GM12891 (cell line): ENCODE measurements at regions not wholly inside any gene's neighbourhood (a gene's known extent, or its start where the extent isn't known, plus 50 kb on each side); places are given as distances from the start of the nearest gene placed in this dataset.

Experiments used
- POLR2A ChIP-seq: IDR thresholded peaks from 2 replicates; pipeline ENCODE4 v1.6.1; 2011; ENCODE audit warnings: low read depth, low read length, control low read depth
- POLR2AphosphoS5 ChIP-seq: IDR thresholded peaks from 2 replicates; pipeline ENCODE4 v1.6.1; 2011; ENCODE audit warnings: low read depth, low read length, control low read depth
- SPI1 ChIP-seq: IDR thresholded peaks from 2 replicates; pipeline ENCODE4 v1.6.1; 2011; ENCODE audit warnings: low read depth, low read length, control low read depth
- TAF1 ChIP-seq: IDR thresholded peaks from 2 replicates; pipeline ENCODE4 v1.6.1; 2011; ENCODE audit warnings: low read depth, low read length, control low read depth

DNA sequence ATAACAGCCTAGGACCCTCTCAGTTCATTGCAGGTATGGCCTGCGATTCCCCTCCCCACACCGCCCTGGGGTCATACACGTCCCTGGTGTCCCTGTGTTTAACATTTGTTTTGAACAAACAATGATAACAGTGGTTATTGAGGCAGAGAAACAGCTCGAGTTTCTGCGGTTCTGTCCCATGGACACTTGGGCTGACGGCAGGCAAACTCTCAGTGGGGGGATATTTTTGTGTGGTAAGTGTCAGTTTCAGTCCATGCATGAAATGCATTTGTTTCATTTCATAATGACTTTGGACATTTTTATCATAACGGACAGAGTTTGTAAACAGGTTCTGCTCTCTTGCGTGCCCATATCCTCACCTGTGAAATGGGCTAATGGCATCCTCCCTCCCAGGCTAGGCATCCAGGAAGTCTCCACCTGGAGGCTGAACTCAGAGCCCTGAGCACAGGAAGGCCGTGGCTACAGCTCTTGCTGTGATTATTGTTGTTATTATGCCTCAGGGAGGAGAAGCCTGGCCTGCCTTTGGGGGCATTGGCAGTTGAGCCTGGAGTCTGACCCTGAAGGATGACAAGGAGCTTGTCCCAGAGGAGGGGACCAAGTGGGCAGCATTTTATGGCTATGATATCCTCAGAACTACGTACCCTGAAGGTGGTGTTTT is 190.9 kb downstream of the GADD45G start:
- TF ChIP-seq TAF1 (no peak), POLR2AphosphoS5 (no peak), SPI1 (no peak), POLR2A (no peak)
